ENCODE measurements at regions not wholly inside any gene's neighbourhood (a gene's known extent, or its start where the extent isn't known, plus 50 kb on each side); places are given as distances from the start of the nearest gene placed in this dataset.

- TF ChIP-seq CTCF (conservative IDR thresholded peaks at IDR 0.05; ENCODE audit: low read depth in 2 of 2) (no peak), POLR2AphosphoS5 (IDR thresholded peaks at IDR 0.05; ENCODE audit: low read depth) (no peak), REST (IDR thresholded peaks at IDR 0.05; ENCODE audit: unreplicated experiment) (no peak), EZH2 (IDR thresholded peaks at IDR 0.05; ENCODE audit: low read depth, unreplicated experiment) (no peak), CREB1 (CRISPR knock-in tag; IDR thresholded peaks at IDR 0.05; ENCODE audit: low read depth) (no peak)
Measured at GRCh38 chr17:17411692-17412091, 65.1 kb upstream of the MED9 start.

Measured in GM23338 (cell line).